ENCODE measurements at regions not wholly inside any gene's neighbourhood (a gene's known extent, or its start where the extent isn't known, plus 50 kb on each side); places are given as distances from the start of the nearest gene placed in this dataset.

DNA sequence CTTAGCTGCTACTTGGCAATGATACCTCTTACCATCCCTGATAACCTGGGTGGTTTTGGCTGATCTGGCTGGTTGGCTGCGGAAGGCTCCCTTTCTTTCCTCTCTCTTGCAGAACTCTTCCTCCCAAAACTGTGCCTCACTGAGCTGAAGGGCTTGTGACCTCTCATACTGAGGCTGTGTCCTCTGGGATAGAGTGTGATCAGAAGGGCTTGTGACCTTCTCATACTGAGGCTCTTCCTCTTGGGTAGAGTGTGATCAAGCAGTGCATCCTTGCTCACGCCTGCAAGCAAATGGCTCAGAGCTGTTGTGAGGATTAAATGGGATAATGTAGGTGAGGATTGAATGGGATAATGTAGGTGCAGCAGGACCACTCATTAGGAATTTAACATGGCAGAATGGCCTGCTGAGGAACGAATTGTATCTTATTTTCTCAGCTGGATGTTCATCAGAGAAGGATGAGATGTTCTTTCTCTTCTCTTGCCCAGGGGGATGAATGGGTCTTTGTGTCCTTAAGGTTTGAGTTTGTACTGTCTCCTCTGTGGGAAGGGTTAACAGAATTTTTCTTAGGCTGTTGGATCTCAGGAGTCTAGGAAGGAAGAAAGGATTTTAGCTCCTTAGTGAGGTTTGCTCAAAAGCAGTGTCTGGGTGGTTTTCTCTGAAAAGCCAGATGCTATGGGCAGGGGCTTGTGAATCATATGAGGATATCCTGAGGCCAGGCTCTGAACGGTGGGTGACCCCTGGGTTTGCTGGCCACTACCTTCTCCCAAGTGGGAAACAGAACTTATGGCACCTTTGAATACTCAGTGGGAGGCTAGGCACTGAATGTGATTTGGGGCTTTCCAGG is 130.0 kb upstream of the HS3ST2 start:
- TF ChIP-seq CTCF (IDR thresholded peaks at IDR 0.05; ENCODE audit: low read depth, low read length, poor library complexity, severe bottlenecking) (no peak), EZH2phosphoT487 (IDR thresholded peaks at IDR 0.05; ENCODE audit: borderline replicate concordance, low read length) (no peak)
- Histone ChIP-seq H3K4me2 (ENCODE audit: low read length) (no peak overlapping the region), H3K9me3 (ENCODE audit: control insufficient read depth, insufficient read depth, low read length) (no peaks in the 10 kb centered on the region), H3K79me2 (ENCODE audit: control insufficient read depth, low read length) (no peaks in the 10 kb centered on the region), H3K4me1 (ENCODE audit: control insufficient read depth, low read length) (no peaks in the 10 kb centered on the region), H3K4me3 (ENCODE audit: low read length) (no peak overlapping the region), H3K27ac (ENCODE audit: low read depth, low read length) (no peak overlapping the region), H4K20me1 (ENCODE audit: control insufficient read depth, insufficient read depth, low read depth, low read length) (no peaks in the 10 kb centered on the region), H3K36me3 (ENCODE audit: control insufficient read depth, low read length) (no peaks in the 10 kb centered on the region), H3F3A (ENCODE audit: control insufficient read depth, insufficient read depth) (no peaks in the 10 kb centered on the region), H3K9me2 (replicated peaks; ENCODE audit: control insufficient read depth, low read length) (no peaks in the 10 kb centered on the region), H3K27me3 (ENCODE audit: control insufficient read depth, low read length) (peaks cover 18% of the 10 kb centered on the region)

DNA sequence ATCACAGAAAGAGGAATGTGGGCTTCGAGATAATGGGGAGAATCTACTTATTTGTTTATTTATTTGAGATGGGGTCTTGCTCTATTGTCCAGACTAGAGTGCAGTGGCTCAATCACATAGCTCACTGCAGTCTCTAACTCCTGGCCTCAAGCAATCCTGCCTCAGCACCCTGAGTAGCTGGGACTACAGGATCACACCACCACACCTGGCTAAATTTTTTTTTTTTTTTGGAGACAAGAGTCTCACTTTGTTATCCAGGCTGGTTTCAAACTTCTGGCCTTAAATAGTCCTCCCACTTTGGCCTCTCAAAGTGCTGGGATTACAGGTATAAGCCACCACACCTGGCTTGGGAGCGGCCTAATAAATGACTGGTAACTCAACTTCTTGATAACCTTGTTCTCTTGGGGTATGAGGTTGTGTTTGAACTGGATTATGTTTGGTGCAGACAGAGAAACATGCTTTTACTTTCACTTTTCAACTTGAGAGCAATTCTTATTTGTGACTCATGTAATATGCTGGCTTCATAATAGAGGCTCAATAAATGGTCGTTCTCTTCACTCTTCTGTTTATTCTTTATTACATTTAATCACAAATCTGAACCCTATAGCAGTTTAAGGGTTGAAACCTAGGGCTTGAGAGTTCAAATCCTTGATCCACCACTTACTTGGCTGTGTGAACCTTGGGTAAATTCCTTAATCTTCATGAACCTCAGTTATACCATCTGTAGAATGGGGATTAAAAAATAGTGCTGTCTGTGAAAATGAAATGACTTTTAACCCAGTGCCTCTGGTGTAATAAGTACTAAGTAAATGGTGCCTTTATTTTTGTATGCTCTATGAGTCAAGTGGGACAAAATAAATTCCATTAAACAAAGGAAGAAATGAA is 129.1 kb upstream of the HS3ST2 start:
- no peak for TF ChIP-seq EZH2phosphoT487 (IDR thresholded peaks at IDR 0.05; ENCODE audit: borderline replicate concordance, low read length)
- no peak for TF ChIP-seq CTCF (IDR thresholded peaks at IDR 0.05; ENCODE audit: low read depth, low read length, poor library complexity, severe bottlenecking)
- no peak overlapping the region for H3K4me3 ChIP-seq (ENCODE audit: low read length)
- no peaks in the 10 kb centered on the region for H3K36me3 ChIP-seq (ENCODE audit: control insufficient read depth, low read length)
- H3K9me2 ChIP-seq (replicated peaks; ENCODE audit: control insufficient read depth, low read length) = no peaks in the 10 kb centered on the region
- no peaks in the 10 kb centered on the region for H4K20me1 ChIP-seq (ENCODE audit: control insufficient read depth, insufficient read depth, low read depth, low read length)
- H3K4me2 ChIP-seq (ENCODE audit: low read length) = no peak overlapping the region
- H3K4me1 ChIP-seq (ENCODE audit: control insufficient read depth, low read length) = no peaks in the 10 kb centered on the region
- no peaks in the 10 kb centered on the region for H3F3A ChIP-seq (ENCODE audit: control insufficient read depth, insufficient read depth)
- peaks cover 12% of the 10 kb centered on the region for H3K27me3 ChIP-seq (ENCODE audit: control insufficient read depth, low read length)
- no peaks in the 10 kb centered on the region for H3K9me3 ChIP-seq (ENCODE audit: control insufficient read depth, insufficient read depth, low read length)
- H3K27ac ChIP-seq (ENCODE audit: low read depth, low read length) = no peak overlapping the region
- H3K79me2 ChIP-seq (ENCODE audit: control insufficient read depth, low read length) = no peaks in the 10 kb centered on the region

DNA sequence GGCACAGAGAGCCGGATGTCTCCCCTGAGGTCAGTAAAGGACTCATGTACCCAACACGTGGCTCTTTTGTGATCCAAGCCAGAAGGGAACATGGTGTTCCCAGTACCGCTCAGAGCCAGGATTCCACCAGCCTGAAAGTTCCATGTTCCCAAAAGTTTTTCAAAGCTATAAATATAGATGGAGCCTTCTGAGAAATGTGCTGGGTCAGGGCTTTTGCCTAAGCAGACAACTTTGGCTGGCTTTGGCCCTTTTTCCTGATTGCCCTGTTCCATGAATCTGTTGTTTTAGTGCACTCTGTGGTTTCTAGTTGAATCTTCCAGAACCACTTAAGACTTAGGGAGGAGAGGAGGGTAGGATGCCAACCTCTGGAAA is 128.5 kb upstream of the HS3ST2 start:
- Histone ChIP-seq H3K4me2 (ENCODE audit: low read length) (no peak overlapping the region), H3K4me1 (ENCODE audit: control insufficient read depth, low read length) (no peaks in the 10 kb centered on the region), H3K27me3 (ENCODE audit: control insufficient read depth, low read length) (peaks cover 6% of the 10 kb centered on the region), H3K79me2 (ENCODE audit: control insufficient read depth, low read length) (no peaks in the 10 kb centered on the region), H3K9me3 (ENCODE audit: control insufficient read depth, insufficient read depth, low read length) (no peaks in the 10 kb centered on the region), H3K36me3 (ENCODE audit: control insufficient read depth, low read length) (no peaks in the 10 kb centered on the region), H3F3A (ENCODE audit: control insufficient read depth, insufficient read depth) (no peaks in the 10 kb centered on the region), H3K9me2 (replicated peaks; ENCODE audit: control insufficient read depth, low read length) (no peaks in the 10 kb centered on the region), H3K4me3 (ENCODE audit: low read length) (no peak overlapping the region), H4K20me1 (ENCODE audit: control insufficient read depth, insufficient read depth, low read depth, low read length) (no peaks in the 10 kb centered on the region), H3K27ac (ENCODE audit: low read depth, low read length) (no peak overlapping the region)
- TF ChIP-seq EZH2phosphoT487 (IDR thresholded peaks at IDR 0.05; ENCODE audit: borderline replicate concordance, low read length) (no peak), CTCF (IDR thresholded peaks at IDR 0.05; ENCODE audit: low read depth, low read length, poor library complexity, severe bottlenecking) (no peak)
